GM12878 (cell line): ENCODE measurements at regions not wholly inside any gene's neighbourhood (a gene's known extent, or its start where the extent isn't known, plus 50 kb on each side); places are given as distances from the start of the nearest gene placed in this dataset.

Experiments used
- ATAC-seq: fragments of 200-7000 bp; cut with Tn5 transposase; 3 replicates; pipeline ENCODE4 v1.9.1; 2020; ENCODE audit warnings: mild to moderate bottlenecking, moderate library complexity
- BruUV-seq: library from RNA; stranded (reverse); fragments of 400-500 nt; replicated peaks from 2 replicates; lab custom pipeline; 2021; lab: Mats Ljungman, UMichigan
- CTCF ChIA-PET: fragments of 300-600 bp; sonication (Branson Sonifier 250); formaldehyde crosslinking; extraction: SDS; loops from one replicate; lab custom pipeline; 2021; ENCODE audit warnings: inconsistent platforms; lab: Yijun Ruan, JAX
- POLR2A ChIA-PET: fragments of 350-600 bp; formaldehyde crosslinking; extraction: SDS; loops from one replicate; lab custom pipeline; 2021; ENCODE audit warnings: inconsistent platforms; lab: Charles Lee
- RAD21 ChIA-PET: fragments of 300-600 bp; sonication (Branson Sonifier 250); formaldehyde crosslinking; loops from one replicate; lab custom pipeline; 2023; ENCODE audit warnings: antibody characterized with exemption; ENCODE audit not compliant: unreplicated experiment; lab: Charles Lee
- SMC1A ChIA-PET: fragments of 300-600 bp; sonication (Branson Sonifier 250); formaldehyde crosslinking; loops from one replicate; lab custom pipeline; 2023; ENCODE audit not compliant: unreplicated experiment, uncharacterized antibody; lab: Charles Lee
- DNase-seq: peaks from one replicate; pipeline ENCODE4 v3.0.0-alpha.2; 2011; ENCODE audit warnings: low read depth, low spot score
- FAIRE-seq: peaks from 3 replicates; lab custom pipeline; 2011; peaks lifted over from hg19 to GRCh38; lab: Jason Lieb, UNC
- H2AFZ ChIP-seq: 2 replicates; pipeline ENCODE4 v1.6.0; 2011; ENCODE audit warnings: low read depth, low read length, control low read depth; ENCODE audit not compliant: control insufficient read depth
- H3K27ac ChIP-seq: 2 replicates; pipeline ENCODE4 v1.5.1; 2011; ENCODE audit warnings: control low read depth; ENCODE audit not compliant: control insufficient read depth, insufficient read depth
- H3K27me3 ChIP-seq, 2 experiments: replicated peaks in 1 of 2; 2 replicates each; pipeline versions ENCODE4 v1.6.0 to v1.6.1; 2011; ENCODE audit warnings: low read length in 1 of 2; ENCODE audit not compliant: control insufficient read depth in 2 of 2, insufficient read depth in 2 of 2
- H3K36me3 ChIP-seq, 2 experiments: 2 replicates each; pipeline ENCODE4 v1.5.1; 2011; ENCODE audit warnings: low read length in 1 of 2; ENCODE audit not compliant: control insufficient read depth in 2 of 2, insufficient read depth in 2 of 2
- H3K4me1 ChIP-seq: 2 replicates; pipeline ENCODE4 v1.6.1; 2011; ENCODE audit warnings: mild to moderate bottlenecking, low read length, moderate library complexity, mixed read lengths; ENCODE audit not compliant: control insufficient read depth, insufficient read depth
- H3K4me2 ChIP-seq: 2 replicates; pipeline ENCODE4 v1.6.0; 2011; ENCODE audit warnings: control low read depth; ENCODE audit not compliant: control insufficient read depth, insufficient read depth
- H3K4me3 ChIP-seq: fragments of 200-600 bp; sonication (generic); 2 replicates; pipeline ENCODE4 v1.5.1; 2016
- H3K79me2 ChIP-seq: 2 replicates; pipeline ENCODE4 v1.6.0; 2011; ENCODE audit warnings: low read length; ENCODE audit not compliant: control insufficient read depth, insufficient read depth
- H3K9ac ChIP-seq: 2 replicates; pipeline ENCODE4 v1.8.0; 2011; ENCODE audit warnings: low read length, control low read depth, mixed read lengths; ENCODE audit not compliant: control insufficient read depth, insufficient read depth
- H3K9me3 ChIP-seq: replicated peaks from 3 replicates; pipeline ENCODE4 v1.5.1; 2011; ENCODE audit warnings: mild to moderate bottlenecking, low read length; ENCODE audit not compliant: control insufficient read depth, insufficient read depth
- H4K20me1 ChIP-seq: 2 replicates; pipeline ENCODE4 v1.6.0; 2011; ENCODE audit not compliant: control insufficient read depth, insufficient read depth
- DPF2 ChIP-seq: fragments of 450-650 bp; IDR thresholded peaks from 2 replicates; pipeline ENCODE4 v1.6.1; 2017; ENCODE audit warnings: mild to moderate bottlenecking
- HDAC6 ChIP-seq: fragments of 200-600 bp; sonication (generic); IDR thresholded peaks from one replicate; pipeline ENCODE4 v1.8.0; 2017; ENCODE audit warnings: antibody characterized with exemption; ENCODE audit not compliant: unreplicated experiment
- PRDM15 ChIP-seq: fragments of 450-650 bp; formaldehyde crosslinking; IDR thresholded peaks from 2 replicates; pipeline ENCODE4 v1.4.0; 2020; ENCODE audit warnings: mild to moderate bottlenecking, moderate library complexity
- SIN3A ChIP-seq: IDR thresholded peaks from 2 replicates; pipeline ENCODE4 v1.6.1; 2012; ENCODE audit warnings: low read depth, low read length, improper control_type of control experiment
- SMAD1 ChIP-seq: fragments of 450-650 bp; IDR thresholded peaks from 2 replicates; pipeline ENCODE4 v1.6.1; 2018; ENCODE audit warnings: mild to moderate bottlenecking, low read depth; ENCODE audit not compliant: partially characterized antibody
- SMAD5 ChIP-seq: IDR thresholded peaks from 2 replicates; pipeline ENCODE4 v1.6.1; 2016; ENCODE audit warnings: antibody characterized with exemption, low read depth
- YY1 ChIP-seq: IDR thresholded peaks from 2 replicates; pipeline ENCODE4 v1.6.1; 2011; ENCODE audit warnings: low read depth, mild to moderate bottlenecking, low read length
- ZBTB11 ChIP-seq: fragments of 450-650 bp; formaldehyde crosslinking; IDR thresholded peaks from 2 replicates; pipeline ENCODE4 v1.5.0; 2022; ENCODE audit warnings: mild to moderate bottlenecking, missing genetic modification characterization
- WGBS: methylation state at CpG from one replicate; pipeline ENCODE4 v1.1.6; 2016; ENCODE audit warnings: low lambda C conversion rate; ENCODE audit not compliant: insufficient replicate concordance, insufficient coverage; ENCODE audit errors: missing lambda C conversion rate; 5-methylcytosine and 5-hydroxymethylcytosine counted together
- in situ Hi-C: fragments of 300-500 bp; cut with MboI; formaldehyde crosslinking; loops from 9 replicates; pipeline ENCODE4 v1.14.3; 2018; ENCODE audit warnings: mixed read lengths
- intact Hi-C: fragments of 100-400 bp; cut with micrococcal nuclease; formaldehyde crosslinking; loops from one replicate; pipeline ENCODE4 v1.14.2; 2022; ENCODE audit not compliant: unreplicated experiment
- TF ChIP-seq, protein P1 (sequence below): fragments of 450-650 bp; IDR thresholded peaks from 2 replicates; pipeline ENCODE4 v1.6.1; 2017; ENCODE audit warnings: low read depth, mild to moderate bottlenecking, moderate library complexity

DNA sequence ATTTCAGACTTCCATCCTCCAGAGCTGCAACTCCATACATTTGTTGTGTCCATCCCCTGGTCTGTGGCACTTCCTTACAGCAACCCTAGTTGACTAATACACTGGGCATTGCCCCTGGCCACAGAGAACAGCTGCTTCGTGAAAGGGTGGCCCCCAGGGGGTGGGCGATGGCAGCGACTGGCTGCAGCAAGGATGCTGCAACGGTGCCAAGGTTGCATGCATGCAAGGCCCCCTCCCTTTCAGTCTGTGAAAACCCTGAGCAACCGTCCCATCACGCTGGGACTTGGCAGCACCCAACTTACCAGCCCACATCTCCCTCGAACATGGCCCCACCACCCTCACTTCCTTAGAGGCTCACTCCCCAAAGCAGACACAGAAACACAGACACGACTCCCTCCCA, 162.5 kb downstream of the MED10 start:
- Histone ChIP-seq H3K4me3 (no peak overlapping the region), H3K27ac (no peak overlapping the region), H3K79me2 (no peaks in the 10 kb centered on the region), H3K4me2 (no peak overlapping the region), H3K9me3 (no peaks in the 10 kb centered on the region; the same call in 1 of the 3 replicates), H3K4me1 (no peaks in the 10 kb centered on the region), H3K9ac (no peak overlapping the region), H2AFZ (no peak overlapping the region), H3K27me3 (no peaks in the 10 kb centered on the region; a peak in 1 of 4 replicates), H4K20me1 (no peaks in the 10 kb centered on the region)
- FAIRE-seq (no peak), DNase-seq (no peak), ATAC-seq (no peak)
- RAD21 ChIA-PET: no interaction called here
- intact Hi-C loops: no loop called here
- no TSS peak for BruUV-seq
- SMC1A ChIA-PET: interaction anchor here (0.8 to 1.5 kb wide), 2 partner anchors 10 to 14 kb away, joined by 3 to 4 read pairs; no protein-coding TSS in a partner anchor
- 28% methylated on average over 8 of the region's 8 CpGs for WGBS
- CTCF ChIA-PET: no interaction called here
- POLR2A ChIA-PET: no interaction called here
- TF ChIP-seq HDAC6: no peak
- no peak for TF ChIP-seq ZBTB11 (CRISPR knock-in tag)
- TF ChIP-seq SIN3A: no peak
- TF ChIP-seq, all 136 proteins: peak for 0
- in situ Hi-C loops: no loop called here
- no peaks in the 10 kb centered on the region for H3K36me3 ChIP-seq

GRCh38 chr5:6212244-6212643, 166.1 kb downstream of the MED10 start:
- H3K27me3 ChIP-seq: no peaks in the 10 kb centered on the region; a peak in 1 of 4 replicates
- no peaks in the 10 kb centered on the region; the same call in 1 of the 3 replicates for H3K9me3 ChIP-seq
- H4K20me1 ChIP-seq: no peaks in the 10 kb centered on the region
- DNase-seq (no peak), ATAC-seq (peak; percentile 48), FAIRE-seq (peak; percentile 38)
- no peaks in the 10 kb centered on the region for H3K79me2 ChIP-seq
- WGBS: 0% methylated on average over 1 of the region's 1 CpG
- no TSS peak for BruUV-seq
- intact Hi-C loops: no loop called here
- ChIA-PET POLR2A (no interaction called here), RAD21 (interaction anchor here (1.3 kb wide), 1 partner anchor 9 kb away, joined by 3 read pairs; no protein-coding TSS in a partner anchor), CTCF (no interaction called here), SMC1A (interaction anchor here (1.0 to 1.5 kb wide), 3 partner anchors 10 to 62 kb away, joined by 3 to 4 read pairs (median 3); no protein-coding TSS in a partner anchor)
- H3K9ac ChIP-seq: no peak overlapping the region
- H3K4me1 ChIP-seq: no peaks in the 10 kb centered on the region
- H3K27ac ChIP-seq: no peak overlapping the region
- H3K4me3 ChIP-seq: no peak overlapping the region
- in situ Hi-C loops: no loop called here
- no peak overlapping the region for H2AFZ ChIP-seq
- H3K4me2 ChIP-seq: no peak overlapping the region
- no peaks in the 10 kb centered on the region for H3K36me3 ChIP-seq
- TF ChIP-seq SMAD1: no peak
- no peak for TF ChIP-seq DPF2
- no peak for TF ChIP-seq SMAD5
- TF ChIP-seq PRDM15: no peak
- TF ChIP-seq, protein P1, sequence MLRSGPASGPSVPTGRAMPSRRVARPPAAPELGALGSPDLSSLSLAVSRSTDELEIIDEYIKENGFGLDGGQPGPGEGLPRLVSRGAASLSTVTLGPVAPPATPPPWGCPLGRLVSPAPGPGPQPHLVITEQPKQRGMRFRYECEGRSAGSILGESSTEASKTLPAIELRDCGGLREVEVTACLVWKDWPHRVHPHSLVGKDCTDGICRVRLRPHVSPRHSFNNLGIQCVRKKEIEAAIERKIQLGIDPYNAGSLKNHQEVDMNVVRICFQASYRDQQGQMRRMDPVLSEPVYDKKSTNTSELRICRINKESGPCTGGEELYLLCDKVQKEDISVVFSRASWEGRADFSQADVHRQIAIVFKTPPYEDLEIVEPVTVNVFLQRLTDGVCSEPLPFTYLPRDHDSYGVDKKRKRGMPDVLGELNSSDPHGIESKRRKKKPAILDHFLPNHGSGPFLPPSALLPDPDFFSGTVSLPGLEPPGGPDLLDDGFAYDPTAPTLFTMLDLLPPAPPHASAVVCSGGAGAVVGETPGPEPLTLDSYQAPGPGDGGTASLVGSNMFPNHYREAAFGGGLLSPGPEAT: no peak
- TF ChIP-seq YY1: no peak
